GM12874 (cell line): ENCODE measurements at regions not wholly inside any gene's neighbourhood (a gene's known extent, or its start where the extent isn't known, plus 50 kb on each side); places are given as distances from the start of the nearest gene placed in this dataset.

Source experiments
- TF ChIP-seq, protein P1 (sequence below): IDR thresholded peaks from 2 replicates; pipeline ENCODE4 v1.5.1; 2011; ENCODE audit warnings: low read depth, mild to moderate bottlenecking, control low read depth, low read length, moderate library complexity; ENCODE audit not compliant: insufficient read depth

DNA sequence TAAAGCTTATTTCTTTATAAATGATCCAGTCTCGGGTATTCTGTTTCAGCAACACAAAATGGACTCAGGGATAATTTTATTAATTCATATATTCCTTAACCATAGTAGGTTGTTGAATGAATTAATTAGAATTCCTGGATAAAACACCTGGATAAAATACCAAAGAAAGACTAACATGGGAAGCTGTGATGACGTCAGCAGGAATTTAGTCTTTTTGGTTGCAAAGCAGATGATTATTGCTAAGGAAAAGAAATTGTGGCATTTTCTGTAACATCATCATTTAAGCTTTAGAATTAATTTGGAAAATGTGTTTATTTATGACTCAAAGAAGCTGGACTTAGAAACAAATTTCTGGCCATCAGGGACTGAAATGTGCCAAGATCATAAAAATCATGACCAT, 228.3 kb upstream of the ZBTB20 start:
- TF ChIP-seq, protein P1, sequence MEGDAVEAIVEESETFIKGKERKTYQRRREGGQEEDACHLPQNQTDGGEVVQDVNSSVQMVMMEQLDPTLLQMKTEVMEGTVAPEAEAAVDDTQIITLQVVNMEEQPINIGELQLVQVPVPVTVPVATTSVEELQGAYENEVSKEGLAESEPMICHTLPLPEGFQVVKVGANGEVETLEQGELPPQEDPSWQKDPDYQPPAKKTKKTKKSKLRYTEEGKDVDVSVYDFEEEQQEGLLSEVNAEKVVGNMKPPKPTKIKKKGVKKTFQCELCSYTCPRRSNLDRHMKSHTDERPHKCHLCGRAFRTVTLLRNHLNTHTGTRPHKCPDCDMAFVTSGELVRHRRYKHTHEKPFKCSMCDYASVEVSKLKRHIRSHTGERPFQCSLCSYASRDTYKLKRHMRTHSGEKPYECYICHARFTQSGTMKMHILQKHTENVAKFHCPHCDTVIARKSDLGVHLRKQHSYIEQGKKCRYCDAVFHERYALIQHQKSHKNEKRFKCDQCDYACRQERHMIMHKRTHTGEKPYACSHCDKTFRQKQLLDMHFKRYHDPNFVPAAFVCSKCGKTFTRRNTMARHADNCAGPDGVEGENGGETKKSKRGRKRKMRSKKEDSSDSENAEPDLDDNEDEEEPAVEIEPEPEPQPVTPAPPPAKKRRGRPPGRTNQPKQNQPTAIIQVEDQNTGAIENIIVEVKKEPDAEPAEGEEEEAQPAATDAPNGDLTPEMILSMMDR = no peak

DNA sequence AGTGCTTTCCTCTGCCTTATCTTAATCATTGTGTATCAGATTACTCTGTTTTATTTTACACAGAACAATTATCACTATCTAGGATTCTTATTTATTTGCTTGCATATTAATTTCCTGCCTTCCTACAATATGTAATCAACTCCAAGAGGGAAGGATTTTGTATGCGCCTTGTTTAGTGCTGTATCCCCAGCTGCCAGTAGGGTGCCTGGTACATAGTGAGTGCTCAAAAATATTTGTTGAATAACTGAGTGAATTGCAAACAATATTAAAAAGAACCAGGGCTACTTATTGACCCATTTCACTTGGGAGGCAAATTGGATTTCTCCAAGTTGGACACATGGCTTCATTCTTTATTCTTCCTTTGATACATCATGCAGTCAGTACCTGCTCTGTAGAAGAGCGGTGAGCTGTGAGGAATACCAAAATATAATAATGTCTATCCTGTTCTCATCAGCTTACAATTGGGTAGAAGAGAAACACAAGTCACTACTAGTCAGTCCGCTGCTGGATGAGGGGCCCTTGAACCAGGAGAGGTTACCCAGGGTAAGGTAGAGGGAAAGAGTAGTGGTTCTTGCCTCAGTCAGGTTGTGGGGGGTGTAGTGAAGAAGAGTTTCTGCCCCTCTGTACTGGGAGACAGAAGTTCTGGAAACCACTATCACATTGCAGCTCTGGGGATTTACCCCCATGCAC, 233.9 kb upstream of the ZBTB20 start:
- TF ChIP-seq, protein P1 = peak; percentile 9; the same call in 1 of the 2 replicates

DNA sequence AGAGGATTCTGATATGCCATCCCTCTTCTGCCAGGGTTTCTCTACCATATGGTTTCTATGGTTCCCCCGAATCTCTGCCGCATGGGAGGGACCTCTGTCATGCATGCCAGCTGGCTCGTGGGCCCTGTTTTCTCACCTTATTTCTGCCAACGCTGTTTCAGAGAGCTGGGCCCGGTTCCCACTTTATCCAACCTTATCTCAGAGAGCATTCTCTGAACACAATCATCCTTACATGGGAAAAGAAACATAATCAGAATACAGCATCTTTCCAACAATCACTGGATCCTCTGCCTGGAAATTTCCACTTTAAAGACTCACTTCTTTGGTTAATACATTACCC, 234.5 kb upstream of the ZBTB20 start:
- TF ChIP-seq, protein P1 = no peak

DNA sequence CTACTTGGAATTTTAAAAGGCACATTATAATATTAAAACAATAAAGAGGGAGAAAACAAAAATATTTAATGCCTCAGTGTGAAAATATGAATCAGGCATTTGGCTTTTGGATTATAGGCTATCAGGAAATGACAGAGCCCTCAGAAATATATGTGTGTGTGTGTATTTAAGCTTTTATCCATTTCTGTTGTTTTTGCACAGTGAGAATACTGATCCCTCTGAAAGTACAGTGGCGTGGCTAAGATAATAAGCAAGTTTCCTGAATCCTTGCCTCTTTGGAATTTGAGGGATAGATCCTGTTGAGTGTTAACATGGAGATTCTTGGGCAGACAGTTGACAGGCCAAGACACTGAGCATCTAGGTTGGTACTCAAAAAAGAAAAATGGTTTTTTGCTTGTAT, 234.8 kb upstream of the ZBTB20 start:
- TF ChIP-seq, protein P1 = no peak

DNA sequence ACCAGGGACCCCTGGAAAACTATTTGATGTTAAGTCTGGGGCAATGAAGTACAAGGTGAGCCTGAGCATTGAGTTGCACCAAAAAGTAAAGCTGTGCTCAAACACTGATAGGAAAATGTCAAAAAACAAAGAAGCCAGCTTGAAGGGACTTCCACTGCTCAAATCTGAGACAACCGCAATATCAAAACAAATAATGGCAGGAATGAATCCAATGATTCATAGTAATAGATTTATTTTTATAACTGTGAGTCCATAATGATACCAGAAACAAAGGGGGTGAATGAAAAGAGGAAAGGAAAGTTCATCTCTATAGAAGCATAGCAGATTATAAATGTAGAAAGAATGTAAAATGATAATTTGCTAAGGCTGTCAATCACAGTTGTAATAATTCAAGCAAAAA, 237.3 kb upstream of the ZBTB20 start:
- TF ChIP-seq, protein P1 = no peak

DNA sequence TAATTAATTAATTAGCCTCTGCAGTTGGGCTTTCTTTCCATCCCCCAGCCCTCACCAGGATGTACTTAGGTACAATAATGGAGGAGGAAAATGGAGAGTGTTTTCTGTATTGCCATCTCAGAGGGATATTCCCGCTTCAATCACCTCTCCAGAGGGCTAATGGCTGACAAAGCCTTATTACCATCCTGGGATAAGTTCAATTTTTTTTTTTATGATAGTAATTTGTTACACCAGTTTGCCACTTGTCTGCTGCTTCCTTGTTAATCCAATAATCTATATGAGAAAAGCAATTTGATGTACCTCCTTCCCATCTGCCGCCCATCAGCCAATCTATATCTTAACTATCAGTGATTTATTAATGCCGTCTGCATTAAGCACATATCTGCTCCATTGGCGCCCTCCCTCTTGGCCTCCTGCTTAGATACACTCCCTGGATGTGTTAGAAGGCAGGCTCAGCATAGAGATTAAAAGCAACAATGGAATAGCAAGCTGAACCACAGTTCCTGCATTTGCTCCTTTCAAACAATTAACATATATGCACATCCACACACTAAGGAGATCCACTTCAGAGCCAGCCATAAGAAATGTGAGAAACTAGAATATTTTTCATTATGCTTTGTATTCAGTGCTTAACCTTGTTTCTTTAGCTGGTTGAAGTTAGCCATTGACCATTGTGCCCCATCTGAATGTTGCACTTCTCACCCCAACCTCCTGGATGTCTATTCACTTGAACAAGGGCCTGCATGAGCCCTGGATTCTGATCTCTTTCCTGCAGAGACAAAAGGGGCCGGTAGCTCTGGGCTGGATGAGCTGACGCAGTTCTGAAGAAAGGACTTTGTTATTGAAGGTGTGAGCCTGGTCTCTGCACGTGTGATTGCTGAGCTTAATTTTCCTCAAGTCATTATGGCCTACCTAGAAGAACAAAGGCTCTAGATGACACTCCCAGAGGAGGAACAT, 237.3 kb upstream of the GAP43 start:
- TF ChIP-seq, protein P1 = no peak

DNA sequence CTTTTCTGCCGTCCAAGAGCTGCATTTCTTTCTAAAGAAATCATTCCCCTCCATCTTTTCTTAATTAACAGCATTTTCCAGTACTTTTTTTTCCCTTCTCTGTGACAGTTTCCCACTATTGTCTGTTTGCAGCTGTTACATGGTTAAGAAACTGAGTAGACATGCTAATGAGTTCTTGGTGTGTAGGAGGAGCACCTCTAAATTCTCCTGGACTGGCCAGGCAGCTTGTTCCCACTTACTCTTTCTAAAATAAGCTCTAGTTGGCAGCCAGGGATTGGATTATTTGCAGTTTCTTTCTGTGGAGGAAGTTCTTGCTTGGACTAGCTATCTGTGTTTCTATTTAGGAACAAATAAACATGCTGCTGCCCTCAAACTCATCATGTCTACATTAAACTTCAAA, 235.1 kb upstream of the GAP43 start:
- TF ChIP-seq, protein P1 = no peak
